Skeletal muscle tissue (tissue), 3 donors: ENCODE measurements at regions not wholly inside any gene's neighbourhood (a gene's known extent, or its start where the extent isn't known, plus 50 kb on each side); places are given as distances from the start of the nearest gene placed in this dataset.

Experiments used
- H3K27ac ChIP-seq: one replicate; pipeline ENCODE4 v1.7.0; 2013; ENCODE audit warnings: mild to moderate bottlenecking, low read depth, low read length, inconsistent platforms
- H3K27me3 ChIP-seq, 3 donors: one replicate each; pipeline ENCODE4 v1.7.0; 2013; ENCODE audit warnings: low read length in 3 of 3; ENCODE audit not compliant: control insufficient read depth in 3 of 3, insufficient read depth in 3 of 3
- H3K36me3 ChIP-seq, 3 donors: one replicate each; pipeline ENCODE4 v1.7.0; 2013; ENCODE audit warnings: low read length in 3 of 3; ENCODE audit not compliant: control insufficient read depth in 3 of 3, insufficient read depth in 3 of 3
- H3K4me1 ChIP-seq, 3 donors: one replicate each; pipeline ENCODE4 v1.7.0; 2013; ENCODE audit warnings: low read length in 3 of 3, mild to moderate bottlenecking in 3 of 3; ENCODE audit not compliant: control insufficient read depth in 3 of 3, insufficient read depth in 3 of 3
- H3K4me3 ChIP-seq, 3 donors: one replicate each; pipeline ENCODE4 v1.7.0; 2013; ENCODE audit warnings: low read length in 3 of 3
- H3K9ac ChIP-seq, 3 donors: one replicate each; pipeline ENCODE4 v1.7.0; 2013; ENCODE audit warnings: low read length in 3 of 3, mild to moderate bottlenecking in 3 of 3, moderate library complexity in 2 of 3, low read depth in 1 of 3
- H3K9me3 ChIP-seq, 3 donors: one replicate each; pipeline ENCODE4 v1.7.0; 2013; ENCODE audit warnings: low read length in 3 of 3; ENCODE audit not compliant: control insufficient read depth in 3 of 3
- donor health status: Osteomylitis.

DNA sequence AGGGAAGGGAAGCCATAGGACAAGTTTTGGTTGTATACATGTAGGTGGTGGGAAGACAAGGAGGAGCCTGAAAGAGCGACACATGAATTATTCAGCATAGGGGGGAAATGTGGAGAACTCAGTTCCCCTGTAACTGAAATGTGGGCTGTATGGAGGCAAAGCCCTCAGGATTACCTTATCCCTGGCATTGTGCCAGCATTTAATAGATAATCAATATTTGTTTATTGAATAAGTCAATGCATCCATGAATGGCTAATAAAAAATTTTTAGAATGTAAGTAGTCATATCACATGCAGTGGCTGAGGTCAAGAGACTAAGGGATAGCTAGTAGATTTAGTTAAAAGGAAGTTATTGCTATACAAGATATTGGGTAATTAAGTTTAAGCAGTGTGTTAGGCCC, 232.4 kb downstream of the SNAPC1 start:
- Histone ChIP-seq H3K9ac (no peak overlapping the region), H3K4me3 (no peak overlapping the region), H3K36me3 (no peaks in the 10 kb centered on the region), H3K9me3 (no peaks in the 10 kb centered on the region), H3K4me1 (no peaks in the 10 kb centered on the region), H3K27me3 (no peaks in the 10 kb centered on the region), H3K27ac (no peak overlapping the region)

DNA sequence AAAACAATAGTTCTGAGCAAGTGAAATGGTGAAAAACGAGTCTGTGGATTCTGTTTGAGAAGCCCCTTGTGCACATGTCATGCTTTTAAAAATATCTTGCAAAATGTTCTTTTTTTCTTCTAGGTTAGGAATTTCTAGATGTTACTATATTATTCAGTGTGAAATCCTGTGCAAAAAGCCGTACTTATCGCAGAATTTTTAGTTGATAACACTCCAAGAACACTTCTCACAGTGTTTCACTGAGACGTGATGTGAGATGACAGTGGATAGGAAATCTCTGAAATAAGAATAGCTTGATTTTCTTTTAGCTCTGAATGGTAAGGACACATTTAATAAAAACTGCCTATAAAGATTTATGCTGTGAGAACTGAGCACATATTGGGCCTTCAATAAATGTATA, 234.5 kb downstream of the SNAPC1 start:
- no peaks in the 10 kb centered on the region for H3K36me3 ChIP-seq
- no peaks in the 10 kb centered on the region for H3K27me3 ChIP-seq
- no peak overlapping the region for H3K9ac ChIP-seq
- H3K4me1 ChIP-seq: no peaks in the 10 kb centered on the region
- H3K9me3 ChIP-seq: no peaks in the 10 kb centered on the region
- H3K4me3 ChIP-seq: no peak overlapping the region
- H3K27ac ChIP-seq: no peak overlapping the region

DNA sequence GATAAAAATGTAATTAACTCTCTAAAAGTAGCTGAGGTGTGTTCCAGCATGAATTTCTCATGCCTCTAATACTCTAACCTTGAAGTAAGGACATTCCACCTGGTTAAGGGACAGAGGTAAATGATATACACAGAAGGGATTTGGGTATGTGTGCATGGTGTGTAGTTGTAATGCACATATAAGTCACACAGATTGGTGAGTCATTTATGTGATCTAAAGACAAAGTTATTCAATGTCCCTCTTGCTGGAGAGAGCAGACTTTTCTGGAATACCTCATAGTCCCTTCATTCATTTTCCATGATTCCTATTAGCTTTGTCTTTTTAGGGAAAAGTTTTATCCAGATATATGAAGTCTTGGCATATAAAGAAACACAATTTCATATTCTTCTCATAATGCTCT, 234.9 kb downstream of the SNAPC1 start:
- Histone ChIP-seq H3K9me3 (no peaks in the 10 kb centered on the region), H3K9ac (no peak overlapping the region), H3K4me1 (no peaks in the 10 kb centered on the region), H3K27ac (no peak overlapping the region), H3K36me3 (no peaks in the 10 kb centered on the region), H3K4me3 (no peak overlapping the region), H3K27me3 (no peaks in the 10 kb centered on the region)

DNA sequence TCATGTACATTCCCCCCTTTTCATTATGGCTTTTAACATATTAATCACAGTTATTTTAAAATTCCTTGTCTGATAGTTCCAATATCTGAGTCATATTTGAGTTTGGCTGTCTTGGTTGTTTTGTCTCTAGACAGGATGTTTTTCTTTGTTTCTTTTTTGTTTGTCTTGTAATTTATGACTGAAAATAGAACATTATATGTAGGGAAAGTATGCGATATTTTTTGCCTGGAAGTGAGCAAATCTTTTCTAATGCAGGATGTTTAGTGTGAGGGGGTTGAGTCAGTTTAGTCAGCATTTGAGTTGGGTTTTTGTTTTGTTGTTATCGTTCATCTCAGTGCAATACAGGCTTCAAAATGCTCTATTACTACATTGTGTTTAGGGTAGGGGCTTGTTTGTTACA, 239.7 kb downstream of the SNAPC1 start:
- H3K4me1 ChIP-seq: no peaks in the 10 kb centered on the region
- H3K27ac ChIP-seq: no peak overlapping the region
- no peaks in the 10 kb centered on the region for H3K9me3 ChIP-seq
- no peak overlapping the region for H3K9ac ChIP-seq
- no peaks in the 10 kb centered on the region for H3K36me3 ChIP-seq
- H3K27me3 ChIP-seq: no peaks in the 10 kb centered on the region
- no peak overlapping the region for H3K4me3 ChIP-seq

DNA sequence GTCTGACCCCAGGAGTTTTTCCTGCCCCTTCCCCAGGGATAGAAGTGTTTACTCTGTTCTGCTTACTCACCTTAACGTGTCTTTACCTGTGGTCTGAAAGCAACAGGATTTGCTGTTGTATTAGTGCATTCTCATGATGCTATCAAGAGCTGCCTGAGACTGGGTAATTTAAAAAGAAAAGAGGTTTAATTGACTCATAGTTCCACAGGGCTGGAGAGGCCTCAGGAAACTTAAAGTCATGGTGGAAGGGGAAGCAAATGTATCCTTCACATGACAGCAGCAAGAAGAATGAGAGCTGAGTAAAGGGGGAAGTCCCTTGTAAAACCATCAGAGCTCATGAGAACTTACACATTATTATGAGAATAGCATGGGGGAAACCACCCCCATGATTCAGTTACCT, 240.4 kb downstream of the SNAPC1 start:
- no peak overlapping the region for H3K27ac ChIP-seq
- no peaks in the 10 kb centered on the region for H3K36me3 ChIP-seq
- no peak overlapping the region for H3K9ac ChIP-seq

DNA sequence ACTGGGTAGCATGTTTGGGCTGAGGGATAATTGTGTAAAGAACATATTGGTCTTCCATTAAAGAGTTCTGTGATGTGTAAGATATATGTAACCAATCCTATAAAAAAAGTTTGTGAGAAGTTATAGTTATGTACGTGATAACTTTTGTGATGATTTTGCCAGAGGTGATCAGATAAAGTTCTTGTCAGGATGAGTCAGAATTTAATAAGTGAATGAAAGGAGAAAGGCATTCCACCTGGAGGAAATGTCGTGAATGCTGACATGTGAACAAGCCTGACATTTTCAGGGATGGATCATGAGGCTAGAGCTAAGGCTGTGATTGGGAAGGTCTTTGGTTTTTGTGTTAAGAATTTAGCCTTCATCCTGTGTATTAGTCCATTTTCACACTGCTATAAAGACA, 241.5 kb downstream of the SNAPC1 start:
- Histone ChIP-seq H3K9me3 (no peaks in the 10 kb centered on the region), H3K27me3 (no peaks in the 10 kb centered on the region)

More for the DNA sequence above, 240.4 kb downstream of the SNAPC1 start:
- no peak overlapping the region for H3K4me3 ChIP-seq
- no peaks in the 10 kb centered on the region for H3K27me3 ChIP-seq
- H3K4me1 ChIP-seq: no peaks in the 10 kb centered on the region
- no peaks in the 10 kb centered on the region for H3K9me3 ChIP-seq

DNA sequence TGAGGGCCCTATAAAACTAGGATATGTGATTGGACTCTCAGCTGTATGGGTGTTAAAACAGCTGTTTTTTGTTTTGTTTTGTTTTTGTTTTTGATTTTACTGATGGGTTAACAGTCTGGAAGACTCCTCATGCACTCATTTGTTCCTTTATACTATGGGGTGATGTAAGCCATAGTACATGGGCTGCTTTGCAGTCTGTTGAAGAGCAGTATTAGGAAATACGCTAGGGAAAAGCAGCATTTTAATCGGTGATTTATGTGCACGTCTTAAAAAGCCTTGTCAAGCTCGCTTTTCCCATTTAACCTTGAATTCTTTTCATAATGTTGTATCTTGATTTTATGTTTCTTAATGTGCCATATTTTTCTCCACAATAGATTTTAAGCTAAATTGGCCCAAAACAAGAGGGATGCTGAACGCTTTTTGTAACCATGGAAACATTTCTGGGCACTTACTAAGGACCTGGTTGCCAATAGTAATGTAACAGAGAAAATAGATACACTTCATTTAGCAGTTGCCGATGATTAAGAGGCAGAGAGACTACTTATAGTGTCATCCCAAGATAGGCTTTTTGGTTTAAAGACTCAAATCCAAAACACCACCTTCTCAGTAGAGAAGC, 244.0 kb downstream of the SNAPC1 start:
- Histone ChIP-seq H3K9ac (no peak overlapping the region), H3K36me3 (no peaks in the 10 kb centered on the region), H3K4me3 (no peak overlapping the region), H3K9me3 (no peaks in the 10 kb centered on the region), H3K4me1 (no peaks in the 10 kb centered on the region), H3K27ac (no peak overlapping the region), H3K27me3 (no peaks in the 10 kb centered on the region)

More for the DNA sequence above, 241.5 kb downstream of the SNAPC1 start:
- Histone ChIP-seq H3K4me1 (no peaks in the 10 kb centered on the region), H3K27ac (no peak overlapping the region), H3K4me3 (no peak overlapping the region), H3K36me3 (no peaks in the 10 kb centered on the region), H3K9ac (no peak overlapping the region)

DNA sequence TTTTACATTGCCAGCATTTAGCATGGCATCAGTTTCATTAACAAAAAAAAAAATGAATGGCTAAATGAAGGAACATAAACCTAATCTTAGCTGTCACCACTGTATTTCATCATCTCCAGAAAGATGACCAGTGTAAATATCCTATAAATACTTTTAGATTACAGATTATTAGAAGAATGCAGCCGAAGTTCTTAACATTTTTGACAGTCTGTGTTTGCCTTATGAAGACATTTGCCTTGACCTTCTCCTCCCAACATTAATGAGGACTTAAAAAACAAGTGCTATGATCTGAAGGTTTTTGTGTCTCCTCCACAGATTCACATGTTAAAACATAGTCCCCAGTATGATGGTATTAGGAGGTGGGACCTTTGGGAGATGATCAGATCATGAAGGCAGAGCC, 253.0 kb downstream of the SNAPC1 start:
- Histone ChIP-seq H3K27me3 (no peaks in the 10 kb centered on the region), H3K4me3 (no peak overlapping the region), H3K36me3 (no peaks in the 10 kb centered on the region), H3K4me1 (no peaks in the 10 kb centered on the region), H3K27ac (no peak overlapping the region), H3K9me3 (peaks cover 0 to 4% (median 0%) of the 10 kb centered on the region in 3 donors), H3K9ac (no peak overlapping the region)

DNA sequence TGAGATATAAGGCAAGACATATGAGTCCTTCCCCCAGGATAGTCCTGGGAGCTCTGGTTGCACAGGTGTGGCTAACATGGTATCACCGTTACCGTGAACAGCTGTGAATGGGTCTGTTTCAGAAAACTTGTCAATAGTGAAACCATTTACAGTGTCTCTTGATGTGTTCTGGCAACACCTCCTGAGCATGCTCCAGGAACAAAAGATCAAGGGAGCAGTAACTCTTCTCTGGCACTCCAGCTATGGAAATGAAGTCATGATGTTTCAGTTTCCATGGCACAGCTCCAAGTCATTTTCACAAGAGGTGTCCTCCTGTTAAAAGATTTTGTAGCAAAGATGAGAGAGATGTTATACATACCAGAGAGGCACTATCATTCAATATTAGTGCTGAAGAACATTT, 253.7 kb downstream of the SNAPC1 start:
- H3K36me3 ChIP-seq: no peaks in the 10 kb centered on the region
- H3K9me3 ChIP-seq: peaks cover 0 to 4% (median 0%) of the 10 kb centered on the region in 3 donors
- no peak overlapping the region for H3K9ac ChIP-seq
- H3K4me1 ChIP-seq: no peaks in the 10 kb centered on the region
- no peaks in the 10 kb centered on the region for H3K27me3 ChIP-seq
- no peak overlapping the region for H3K4me3 ChIP-seq
- H3K27ac ChIP-seq: no peak overlapping the region

DNA sequence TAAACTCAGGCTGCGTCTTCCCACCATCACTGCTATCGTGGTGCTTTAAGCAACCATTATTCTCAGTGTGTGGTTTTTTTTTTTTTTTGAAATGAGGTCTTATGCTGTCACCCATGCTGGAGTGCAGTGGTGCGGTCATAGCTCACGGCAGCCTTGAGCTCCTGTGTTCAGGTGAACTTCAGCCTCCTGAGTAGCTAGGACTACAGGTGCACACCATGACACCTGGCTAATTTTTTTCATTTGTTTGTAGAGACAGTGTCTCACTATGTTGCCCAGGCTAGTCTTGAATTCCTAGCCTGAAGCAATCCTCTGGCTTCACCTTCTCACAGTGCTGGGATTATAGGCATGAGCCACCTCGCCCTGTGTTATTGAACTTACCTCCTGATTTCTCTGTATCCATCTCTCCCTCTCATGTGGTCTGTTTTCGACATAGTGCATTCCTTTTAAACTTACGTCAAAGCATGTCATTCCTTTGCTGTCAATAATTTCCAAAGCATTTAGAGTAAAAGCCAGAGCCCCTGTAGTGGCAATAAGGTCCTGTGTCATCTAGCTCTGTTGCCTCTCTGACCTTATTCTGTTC, 255.5 kb downstream of the SNAPC1 start:
- no peak overlapping the region for H3K9ac ChIP-seq
- H3K27me3 ChIP-seq: no peaks in the 10 kb centered on the region
- no peak overlapping the region for H3K4me3 ChIP-seq
- H3K4me1 ChIP-seq: no peaks in the 10 kb centered on the region
- H3K36me3 ChIP-seq: no peaks in the 10 kb centered on the region
- no peak overlapping the region for H3K27ac ChIP-seq
- no peaks in the 10 kb centered on the region for H3K9me3 ChIP-seq
